CD4-positive, alpha-beta T cell treated with Interleukin-4 for 4 hours (primary cell): ENCODE measurements at regions not wholly inside any gene's neighbourhood (a gene's known extent, or its start where the extent isn't known, plus 50 kb on each side); places are given as distances from the start of the nearest gene placed in this dataset.
"Not testable (repeated sequence)": the region's sequence is repeated elsewhere in the genome, so short reads cannot be mapped to it uniquely, and the experiment has no call there.

Source experiments
- DNase-seq: peaks from one replicate; pipeline ENCODE4 v3.0.0-alpha.2; 2020

- peak; percentile 43 for DNase-seq
Observed at GRCh38 chr3:152198665-152199064, 70.1 kb upstream of the MBNL1 start.

- peak; percentile 81 for DNase-seq
Observed at GRCh38 chr3:152199102-152199840, 69.5 kb upstream of the MBNL1 start.

GRCh38 chr3:152200476-152201420 lies 68.0 kb upstream of the MBNL1 start:
- peak; percentile 47 for DNase-seq

GRCh38 chr3:152202976-152203626 lies 65.6 kb upstream of the MBNL1 start:
- DNase-seq: no peak

- DNase-seq: no peak
Observed at GRCh38 chr3:152203652-152204051, 65.1 kb upstream of the MBNL1 start.

GRCh38 chr3:152204218-152204617 lies 64.5 kb upstream of the MBNL1 start:
- DNase-seq: peak; percentile 64

GRCh38 chr3:152205097-152205593 lies 63.6 kb upstream of the MBNL1 start:
- DNase-seq: peak; percentile 69

GRCh38 chr3:152206243-152206760 lies 62.4 kb upstream of the MBNL1 start:
- DNase-seq: no peak

- DNase-seq: no peak
Observed at GRCh38 chr3:152208439-152208838, 60.3 kb upstream of the MBNL1 start.

- DNase-seq: no peak
Observed at GRCh38 chr3:152209060-152209459, 59.7 kb upstream of the MBNL1 start.

GRCh38 chr3:152209776-152210175 lies 59.0 kb upstream of the MBNL1 start:
- no peak for DNase-seq

- DNase-seq: no peak
Observed at GRCh38 chr3:152210697-152211096, 58.0 kb upstream of the MBNL1 start.

GRCh38 chr3:152211655-152212054 lies 57.1 kb upstream of the MBNL1 start:
- no peak for DNase-seq

GRCh38 chr3:152213203-152213602 lies 55.5 kb upstream of the MBNL1 start:
- no peak for DNase-seq

- DNase-seq: no peak
Observed at GRCh38 chr3:152213938-152214337, 54.8 kb upstream of the MBNL1 start.

- not testable (repeated sequence) for DNase-seq
Observed at GRCh38 chr3:152216960-152217865, 51.5 kb upstream of the MBNL1 start.

GRCh38 chr3:152218602-152219001 lies 50.1 kb upstream of the MBNL1 start:
- no peak for DNase-seq
